GM21619 (cell line): ENCODE measurements at regions not wholly inside any gene's neighbourhood (a gene's known extent, or its start where the extent isn't known, plus 50 kb on each side); places are given as distances from the start of the nearest gene placed in this dataset.
"Not testable (repeated sequence)": the region's sequence is repeated elsewhere in the genome, so short reads cannot be mapped to it uniquely, and the experiment has no call there.

ENCODE experiments used
- ATAC-seq: cut with Tn5 transposase; IDR thresholded peaks from one replicate; pipeline ENCODE4 v1.9.1; 2021; ENCODE audit not compliant: unreplicated experiment

- ATAC-seq: no peak
Observed at GRCh38 chr19:32067685-32068084, 277.7 kb upstream of the ZNF507 start.

- no peak for ATAC-seq
Observed at GRCh38 chr19:32068793-32069192, 276.6 kb upstream of the ZNF507 start.

- ATAC-seq: no peak
Observed at GRCh38 chr19:32070101-32070500, 275.3 kb upstream of the ZNF507 start.

- ATAC-seq: no peak
Observed at GRCh38 chr19:32082028-32082427, 263.4 kb upstream of the ZNF507 start.

GRCh38 chr19:32084756-32085363, 260.6 kb upstream of the ZNF507 start:
- not testable (repeated sequence) for ATAC-seq

- no peak for ATAC-seq
Observed at GRCh38 chr19:32091241-32091640, 254.2 kb upstream of the ZNF507 start.

GRCh38 chr19:32097011-32097410, 248.4 kb upstream of the ZNF507 start:
- no peak for ATAC-seq

GRCh38 chr19:32097620-32098019, 247.8 kb upstream of the ZNF507 start:
- ATAC-seq: no peak

- ATAC-seq: no peak
Observed at GRCh38 chr19:32098968-32099367, 246.4 kb upstream of the ZNF507 start.

- ATAC-seq: no peak
Observed at GRCh38 chr19:32101206-32101605, 244.2 kb upstream of the ZNF507 start.

- no peak for ATAC-seq
Observed at GRCh38 chr19:32103541-32103940, 241.9 kb upstream of the ZNF507 start.

- ATAC-seq: no peak
Observed at GRCh38 chr19:32104153-32104849, 241.1 kb upstream of the ZNF507 start.

GRCh38 chr19:32104850-32105235, 240.6 kb upstream of the ZNF507 start:
- no peak for ATAC-seq

GRCh38 chr19:32105527-32106310, 239.7 kb upstream of the ZNF507 start:
- ATAC-seq: no peak

GRCh38 chr19:32122258-32122657, 223.2 kb upstream of the ZNF507 start:
- no peak for ATAC-seq

- no peak for ATAC-seq
Observed at GRCh38 chr19:32123355-32123940, 222.0 kb upstream of the ZNF507 start.

- ATAC-seq: no peak
Observed at GRCh38 chr19:32124585-32124984, 220.8 kb upstream of the ZNF507 start.

GRCh38 chr19:32129141-32129540, 216.3 kb upstream of the ZNF507 start:
- ATAC-seq: no peak

- no peak for ATAC-seq
Observed at GRCh38 chr19:32130332-32130731, 215.1 kb upstream of the ZNF507 start.

- no peak for ATAC-seq
Observed at GRCh38 chr19:32131005-32131404, 214.4 kb upstream of the ZNF507 start.

- no peak for ATAC-seq
Observed at GRCh38 chr19:32138416-32138815, 207.0 kb upstream of the ZNF507 start.
